ENCODE measurements at regions not wholly inside any gene's neighbourhood (a gene's known extent, or its start where the extent isn't known, plus 50 kb on each side); places are given as distances from the start of the nearest gene placed in this dataset.

DNA sequence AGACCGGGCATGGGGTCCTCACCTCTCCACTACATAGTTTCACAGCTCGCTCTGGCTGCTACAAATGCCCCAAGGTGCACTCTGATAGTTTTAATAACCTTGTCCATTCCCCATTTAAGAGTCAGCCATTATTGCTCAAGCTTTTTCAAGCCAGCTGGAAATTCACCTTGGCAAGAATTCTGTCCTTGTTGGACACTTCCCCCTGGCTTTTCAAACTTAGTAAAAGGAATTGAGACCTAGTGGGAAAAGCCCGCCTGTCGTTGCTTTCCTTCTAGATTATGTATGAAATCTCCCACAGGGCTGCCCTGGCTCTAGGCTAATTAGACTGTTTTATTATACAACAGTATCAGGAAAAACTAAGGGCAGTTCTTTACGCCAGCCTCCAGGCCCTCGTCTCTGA lies 293.7 kb upstream of the GADL1 start:
- TF ChIP-seq, protein P1, sequence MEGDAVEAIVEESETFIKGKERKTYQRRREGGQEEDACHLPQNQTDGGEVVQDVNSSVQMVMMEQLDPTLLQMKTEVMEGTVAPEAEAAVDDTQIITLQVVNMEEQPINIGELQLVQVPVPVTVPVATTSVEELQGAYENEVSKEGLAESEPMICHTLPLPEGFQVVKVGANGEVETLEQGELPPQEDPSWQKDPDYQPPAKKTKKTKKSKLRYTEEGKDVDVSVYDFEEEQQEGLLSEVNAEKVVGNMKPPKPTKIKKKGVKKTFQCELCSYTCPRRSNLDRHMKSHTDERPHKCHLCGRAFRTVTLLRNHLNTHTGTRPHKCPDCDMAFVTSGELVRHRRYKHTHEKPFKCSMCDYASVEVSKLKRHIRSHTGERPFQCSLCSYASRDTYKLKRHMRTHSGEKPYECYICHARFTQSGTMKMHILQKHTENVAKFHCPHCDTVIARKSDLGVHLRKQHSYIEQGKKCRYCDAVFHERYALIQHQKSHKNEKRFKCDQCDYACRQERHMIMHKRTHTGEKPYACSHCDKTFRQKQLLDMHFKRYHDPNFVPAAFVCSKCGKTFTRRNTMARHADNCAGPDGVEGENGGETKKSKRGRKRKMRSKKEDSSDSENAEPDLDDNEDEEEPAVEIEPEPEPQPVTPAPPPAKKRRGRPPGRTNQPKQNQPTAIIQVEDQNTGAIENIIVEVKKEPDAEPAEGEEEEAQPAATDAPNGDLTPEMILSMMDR (IDR thresholded peaks at IDR 0.05), result no peak
- TF ChIP-seq EZH2 (IDR thresholded peaks at IDR 0.05) (no peak), EZH2phosphoT487 (IDR thresholded peaks at IDR 0.05) (no peak)

Measured in neural progenitor cell (in vitro differentiated cells).